Mesendoderm (in vitro differentiated cells): ENCODE measurements at regions not wholly inside any gene's neighbourhood (a gene's known extent, or its start where the extent isn't known, plus 50 kb on each side); places are given as distances from the start of the nearest gene placed in this dataset.

Experiments used
- DNase-seq: peaks from one replicate; pipeline ENCODE4 v3.0.0; 2013
- H2AK5ac ChIP-seq: 2 replicates; pipeline ENCODE4 v1.6.1; 2013; ENCODE audit warnings: low read length, inconsistent platforms
- H2BK120ac ChIP-seq: 2 replicates; pipeline ENCODE4 v1.6.1; 2013; ENCODE audit warnings: low read depth, mild to moderate bottlenecking, low read length, moderate library complexity, mixed read lengths
- H2BK15ac ChIP-seq: replicated peaks from 2 replicates; pipeline ENCODE4 v1.6.1; 2013; ENCODE audit warnings: low read depth, mild to moderate bottlenecking, moderate library complexity
- H2BK5ac ChIP-seq: 2 replicates; pipeline ENCODE4 v1.6.1; 2013; ENCODE audit warnings: low read length, inconsistent platforms
- H3K18ac ChIP-seq: 2 replicates; pipeline ENCODE4 v1.6.1; 2013; ENCODE audit warnings: mild to moderate bottlenecking, low read length, mixed read lengths
- H3K23ac ChIP-seq: one replicate; pipeline ENCODE4 v1.6.1; 2013; ENCODE audit warnings: low read length
- H3K27ac ChIP-seq: 2 replicates; pipeline ENCODE4 v1.5.1; 2013; ENCODE audit warnings: low read depth, mild to moderate bottlenecking, inconsistent platforms, low read length, moderate library complexity
- H3K27me3 ChIP-seq: 2 replicates; pipeline ENCODE4 v1.6.1; 2013; ENCODE audit warnings: low read length, control low read depth, mild to moderate bottlenecking, inconsistent platforms; ENCODE audit not compliant: insufficient read depth, poor library complexity
- H3K36me3 ChIP-seq: 2 replicates; pipeline ENCODE4 v1.6.1; 2013; ENCODE audit warnings: low read length, inconsistent platforms; ENCODE audit not compliant: control insufficient read depth, insufficient read depth
- H3K4ac ChIP-seq: one replicate; pipeline ENCODE4 v1.6.1; 2013; ENCODE audit warnings: low read depth, mild to moderate bottlenecking, low read length, moderate library complexity
- H3K4me1 ChIP-seq: 2 replicates; pipeline ENCODE4 v1.6.1; 2013; ENCODE audit warnings: low read depth, low read length, inconsistent platforms; ENCODE audit not compliant: control insufficient read depth
- H3K4me2 ChIP-seq: 2 replicates; pipeline ENCODE4 v1.6.1; 2013; ENCODE audit warnings: low read length
- H3K4me3 ChIP-seq: 2 replicates; pipeline ENCODE4 v1.5.1; 2013; ENCODE audit warnings: mild to moderate bottlenecking, low read length
- H3K56ac ChIP-seq: one replicate; pipeline ENCODE4 v1.6.1; 2013; ENCODE audit warnings: low read length
- H3K79me1 ChIP-seq: 2 replicates; pipeline ENCODE4 v1.6.1; 2013; ENCODE audit warnings: low read length, inconsistent platforms
- H3K79me2 ChIP-seq: 2 replicates; pipeline ENCODE4 v1.6.1; 2013; ENCODE audit warnings: mild to moderate bottlenecking, low read length; ENCODE audit not compliant: control insufficient read depth, insufficient read depth
- H3K9ac ChIP-seq: 2 replicates; pipeline ENCODE4 v1.6.1; 2013; ENCODE audit warnings: low read length, inconsistent platforms
- H4K5ac ChIP-seq: one replicate; pipeline ENCODE4 v1.6.1; 2013; ENCODE audit warnings: low read length
- H4K8ac ChIP-seq: one replicate; pipeline ENCODE4 v1.6.1; 2013; ENCODE audit warnings: low read depth, mild to moderate bottlenecking, control low read depth, low read length, moderate library complexity
- WGBS: extraction: QIAGEN DNeasy Blood & Tissue Kit; methylation state at CpG from one replicate; pipeline ENCODE4 v1.1.7; 2013; ENCODE audit warnings: low lambda C conversion rate, missing lambda C conversion rate; ENCODE audit not compliant: insufficient coverage; ENCODE audit errors: extremely low coverage; 5-methylcytosine and 5-hydroxymethylcytosine counted together

DNA sequence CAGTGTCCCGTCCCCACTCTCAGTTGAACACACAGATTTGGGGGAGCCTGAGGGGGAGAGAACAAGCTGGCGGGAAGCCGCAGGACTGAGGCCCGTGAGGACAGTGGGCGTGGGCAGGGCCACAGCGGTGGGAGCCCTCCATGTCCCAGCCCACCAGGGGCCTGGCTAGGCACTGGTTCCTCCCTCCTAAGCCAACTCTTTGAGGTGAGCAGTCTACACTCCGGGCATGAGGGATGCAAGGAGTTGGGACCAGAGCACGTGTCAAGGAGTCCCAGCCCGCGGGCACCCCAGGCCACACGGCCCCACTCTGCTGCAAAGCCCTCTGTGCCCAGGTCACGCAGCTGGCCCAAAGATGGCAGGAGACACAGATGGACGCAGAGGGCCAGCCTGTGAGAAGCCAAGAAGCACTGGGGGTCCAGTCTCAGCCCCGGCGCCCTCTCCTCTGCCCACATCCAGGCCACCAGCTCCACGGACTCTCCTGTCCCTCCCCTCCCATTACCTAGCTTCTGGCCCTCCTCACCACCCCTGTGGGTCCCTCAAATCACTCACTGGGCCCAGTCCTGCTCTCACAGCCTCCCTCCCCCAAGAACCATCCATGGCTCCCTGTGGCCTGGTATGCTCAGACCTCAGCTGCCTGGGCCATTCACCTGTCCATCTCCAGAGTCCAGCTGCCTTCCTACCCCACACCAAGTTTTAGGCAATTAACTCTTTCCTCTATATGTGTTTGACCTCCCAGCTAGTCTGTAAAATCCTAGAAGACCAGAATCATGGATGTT lies 206.5 kb downstream of the RBFOX3 start:
- Histone ChIP-seq H4K8ac (no peak overlapping the region), H3K27ac (no peak overlapping the region), H3K18ac (no peak overlapping the region), H2BK120ac (no peak overlapping the region), H3K27me3 (no peaks in the 10 kb centered on the region), H2AK5ac (no peak overlapping the region), H3K4ac (no peak overlapping the region), H3K23ac (no peak overlapping the region), H3K4me3 (no peak overlapping the region), H3K79me1 (no peaks in the 10 kb centered on the region), H3K36me3 (no peaks in the 10 kb centered on the region), H3K56ac (no peak overlapping the region), H3K79me2 (no peaks in the 10 kb centered on the region), H3K9ac (no peak overlapping the region), H3K4me2 (no peak overlapping the region), H2BK5ac (no peak overlapping the region), H2BK15ac (no peak overlapping the region), H4K5ac (no peak overlapping the region), H3K4me1 (no peaks in the 10 kb centered on the region)
- no CpG with 5 or more reads among the region's 16 CpGs for WGBS
- DNase-seq = no peak

DNA sequence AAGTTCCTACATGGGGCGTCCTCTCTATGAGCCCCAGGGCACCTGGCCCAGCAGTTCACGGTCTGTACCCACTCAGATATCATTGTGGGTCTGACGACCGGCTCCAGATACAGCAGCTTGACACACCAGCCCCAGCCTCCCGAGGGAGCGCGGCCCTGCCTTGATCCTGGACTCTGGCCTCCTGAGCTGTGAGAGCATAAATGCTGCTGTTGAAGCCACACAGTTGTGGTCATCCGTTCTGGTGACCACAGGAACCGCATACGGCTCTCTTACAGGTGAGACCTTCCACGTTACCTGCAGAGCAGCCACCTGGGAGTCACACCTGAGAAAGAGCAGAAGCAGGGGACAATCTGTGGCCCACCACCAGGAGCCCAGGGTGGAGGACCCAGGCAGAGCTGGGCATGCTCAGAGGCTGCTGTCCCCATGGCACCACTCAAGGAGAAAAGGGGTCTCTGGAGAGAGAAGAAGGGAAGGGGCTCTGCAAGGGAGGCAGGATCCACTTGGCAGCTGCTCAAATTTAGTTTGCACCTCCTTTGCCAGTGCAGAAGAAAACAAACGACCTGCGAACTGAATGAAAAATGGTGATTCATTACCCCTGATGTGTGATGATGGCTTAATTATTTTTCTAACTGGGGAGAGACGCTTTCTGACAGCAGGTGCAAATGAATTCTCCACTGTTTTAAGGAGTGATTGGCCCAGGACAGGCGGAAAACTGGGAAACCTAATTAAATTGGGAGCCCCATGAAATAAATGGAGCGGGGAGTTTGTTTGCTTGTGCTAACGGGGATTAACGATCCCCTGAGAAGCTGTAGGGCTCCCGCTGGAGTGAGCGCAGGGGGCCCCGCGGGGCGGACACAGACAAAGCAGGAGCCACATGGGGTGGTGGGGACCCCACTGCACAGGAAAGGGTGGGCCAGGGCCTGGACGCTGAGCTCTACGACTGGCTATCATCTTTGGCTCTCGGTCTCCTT lies 208.9 kb downstream of the RBFOX3 start:
- H3K36me3 ChIP-seq = no peaks in the 10 kb centered on the region
- no peak overlapping the region for H3K4me3 ChIP-seq
- no peaks in the 10 kb centered on the region for H3K27me3 ChIP-seq
- WGBS = no CpG with 5 or more reads among the region's 26 CpGs
- peak overlapping the region; percentile 62 for H3K9ac ChIP-seq
- no peaks in the 10 kb centered on the region for H3K79me2 ChIP-seq
- H3K18ac ChIP-seq = no peak overlapping the region
- no peak overlapping the region for H3K23ac ChIP-seq
- no peaks in the 10 kb centered on the region for H3K79me1 ChIP-seq
- no peak overlapping the region for H4K5ac ChIP-seq
- peak overlapping the region; percentile 93 for H3K4me2 ChIP-seq
- no peak overlapping the region for H2BK15ac ChIP-seq
- H2BK120ac ChIP-seq = no peak overlapping the region
- H4K8ac ChIP-seq = no peak overlapping the region
- no peak overlapping the region for H2AK5ac ChIP-seq
- no peak overlapping the region for H2BK5ac ChIP-seq
- no peaks in the 10 kb centered on the region for H3K4me1 ChIP-seq
- no peak for DNase-seq
- H3K56ac ChIP-seq = peak overlapping the region; percentile 34
- H3K27ac ChIP-seq = no peak overlapping the region
- H3K4ac ChIP-seq = no peak overlapping the region

DNA sequence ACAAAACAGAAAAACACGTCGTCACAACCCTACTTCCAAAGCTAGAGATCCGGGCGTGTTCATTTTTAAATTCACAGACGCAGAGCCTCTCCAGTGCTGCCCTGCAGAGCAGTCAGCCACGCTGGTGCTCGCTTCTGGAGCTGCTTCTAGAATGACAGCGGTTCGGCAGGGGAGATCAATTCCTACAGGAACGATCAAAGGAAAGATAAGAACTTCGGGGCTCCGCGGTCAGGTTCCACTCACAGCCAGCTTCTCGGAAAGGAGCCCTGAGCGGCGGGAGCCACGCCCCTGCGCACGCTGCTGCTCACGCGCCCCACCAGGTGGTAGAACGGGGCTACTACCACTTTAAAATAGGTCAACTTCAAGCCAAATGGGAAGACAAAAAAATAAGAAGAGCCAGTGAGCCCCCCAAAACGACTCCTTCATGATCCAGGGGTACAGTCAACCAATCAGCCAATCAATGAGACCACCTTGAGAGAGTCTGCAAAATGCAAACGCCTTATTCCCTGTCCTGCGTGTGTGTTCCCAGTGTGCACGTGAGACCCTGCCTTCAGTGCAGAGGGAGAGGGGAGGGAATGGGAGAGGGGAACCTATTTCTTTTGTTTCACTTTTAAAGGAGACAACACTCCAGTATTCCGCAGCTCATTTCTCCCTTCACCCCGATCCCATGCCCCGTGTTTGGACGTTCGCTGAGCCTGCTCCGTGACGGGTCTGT lies 209.7 kb downstream of the RBFOX3 start:
- Histone ChIP-seq H2BK5ac (no peak overlapping the region), H3K79me2 (no peaks in the 10 kb centered on the region), H4K8ac (no peak overlapping the region)

DNA sequence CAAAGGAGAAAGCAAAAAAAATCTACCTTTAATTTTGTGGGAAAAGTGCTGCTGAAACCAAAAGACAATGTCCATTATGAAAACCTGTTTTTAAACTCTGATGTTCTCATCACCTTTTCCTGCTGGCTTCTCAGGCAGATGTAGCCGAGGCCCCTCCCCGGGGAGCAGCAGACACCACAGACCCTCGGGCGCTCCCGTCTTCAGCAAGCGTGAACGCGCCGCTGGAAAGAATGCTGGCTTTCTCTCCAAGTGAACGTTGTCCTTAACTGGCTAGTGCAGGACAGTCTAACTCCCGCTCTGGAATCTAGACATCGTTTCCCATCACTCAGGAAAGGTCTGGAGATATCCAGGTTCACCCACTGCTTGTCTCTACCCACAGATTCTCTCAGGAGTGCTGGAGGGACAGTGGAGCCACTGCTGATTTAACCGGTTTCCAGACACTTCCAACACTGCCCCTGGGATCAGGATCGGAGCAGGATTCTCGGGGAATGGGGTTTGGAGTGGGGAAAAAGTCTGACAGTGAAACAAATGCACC lies 211.2 kb downstream of the RBFOX3 start:
- Histone ChIP-seq H3K79me2 (no peaks in the 10 kb centered on the region), H3K4me1 (no peaks in the 10 kb centered on the region), H2BK120ac (no peak overlapping the region), H3K4ac (no peak overlapping the region), H3K23ac (no peak overlapping the region), H3K36me3 (no peaks in the 10 kb centered on the region), H3K79me1 (no peaks in the 10 kb centered on the region), H3K56ac (no peak overlapping the region), H3K27ac (no peak overlapping the region), H2BK5ac (no peak overlapping the region), H4K8ac (no peak overlapping the region), H3K4me2 (no peak overlapping the region), H2AK5ac (no peak overlapping the region), H2BK15ac (no peak overlapping the region), H3K27me3 (no peaks in the 10 kb centered on the region), H3K4me3 (no peak overlapping the region), H3K18ac (no peak overlapping the region), H4K5ac (no peak overlapping the region), H3K9ac (no peak overlapping the region)
- no CpG with 5 or more reads among the region's 15 CpGs for WGBS
- DNase-seq = no peak

More for the DNA sequence above, 209.7 kb downstream of the RBFOX3 start:
- no peak overlapping the region for H3K23ac ChIP-seq
- peak overlapping the region; percentile 53 for H3K4me3 ChIP-seq
- H3K79me1 ChIP-seq = no peaks in the 10 kb centered on the region
- H3K4me2 ChIP-seq = peak overlapping the region; percentile 93
- H3K9ac ChIP-seq = peak overlapping the region; percentile 62
- H3K36me3 ChIP-seq = no peaks in the 10 kb centered on the region
- DNase-seq = peak; percentile 69
- no peak overlapping the region for H3K4ac ChIP-seq
- no peaks in the 10 kb centered on the region for H3K4me1 ChIP-seq
- H3K56ac ChIP-seq = peak overlapping the region; percentile 67
- WGBS = no CpG with 5 or more reads among the region's 33 CpGs
- no peak overlapping the region for H4K5ac ChIP-seq
- no peak overlapping the region for H2BK15ac ChIP-seq
- H2BK120ac ChIP-seq = no peak overlapping the region
- H3K27me3 ChIP-seq = no peaks in the 10 kb centered on the region
- H2AK5ac ChIP-seq = no peak overlapping the region
- H3K18ac ChIP-seq = no peak overlapping the region
- no peak overlapping the region for H3K27ac ChIP-seq

DNA sequence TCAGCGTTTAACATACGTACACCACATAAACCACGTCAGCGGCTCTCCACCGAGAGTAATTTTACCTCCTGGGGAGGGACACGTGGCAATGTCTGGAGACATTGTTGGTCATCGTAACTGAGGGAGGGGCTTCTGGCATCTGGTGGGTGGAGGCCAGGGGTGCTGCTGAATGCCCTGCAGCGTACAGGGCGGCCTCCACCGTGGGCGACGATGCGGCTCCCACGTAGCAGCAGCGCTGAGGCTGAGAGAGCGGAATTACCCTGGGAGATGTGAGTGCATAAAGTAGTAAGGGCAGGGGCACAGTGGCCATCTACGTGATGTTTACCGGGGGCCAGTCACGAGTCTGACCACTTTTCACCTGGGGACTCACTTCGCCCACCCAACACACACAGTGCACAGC lies 212.4 kb downstream of the RBFOX3 start:
- Histone ChIP-seq H3K79me1 (no peaks in the 10 kb centered on the region), H3K36me3 (no peaks in the 10 kb centered on the region), H3K23ac (no peak overlapping the region), H2BK5ac (no peak overlapping the region), H2BK15ac (no peak overlapping the region), H2BK120ac (no peak overlapping the region), H3K56ac (no peak overlapping the region), H3K9ac (no peak overlapping the region), H3K4ac (no peak overlapping the region), H3K4me2 (no peak overlapping the region), H3K18ac (no peak overlapping the region), H3K4me3 (no peak overlapping the region), H4K8ac (no peak overlapping the region), H3K79me2 (no peaks in the 10 kb centered on the region), H3K27ac (no peak overlapping the region), H2AK5ac (no peak overlapping the region), H3K4me1 (no peaks in the 10 kb centered on the region), H4K5ac (no peak overlapping the region), H3K27me3 (no peaks in the 10 kb centered on the region)
- WGBS = no CpG with 5 or more reads among the region's 20 CpGs
- DNase-seq = no peak
